Loucy (cell line): ENCODE measurements at regions not wholly inside any gene's neighbourhood (a gene's known extent, or its start where the extent isn't known, plus 50 kb on each side); places are given as distances from the start of the nearest gene placed in this dataset.

Source experiments
- H2AFZ ChIP-seq: fragments of 200-600 bp; sonication (generic); 2 replicates; pipeline ENCODE4 v1.6.0; 2016; ENCODE audit warnings: antibody characterized with exemption, mild to moderate bottlenecking, low read length, moderate library complexity
- H3F3A ChIP-seq: fragments of 200-600 bp; 2 replicates; pipeline ENCODE4 v1.6.0; 2016; ENCODE audit warnings: antibody characterized with exemption, low read depth, mild to moderate bottlenecking
- H3K27me3 ChIP-seq: fragments of 200-600 bp; sonication (generic); 2 replicates; pipeline ENCODE4 v1.6.1; 2014; ENCODE audit warnings: low read length, mild to moderate bottlenecking; ENCODE audit not compliant: insufficient read depth, poor library complexity, severe bottlenecking
- H3K36me3 ChIP-seq: fragments of 200-600 bp; sonication (generic); 2 replicates; pipeline ENCODE4 v1.6.1; 2016; ENCODE audit warnings: low read length; ENCODE audit not compliant: insufficient read depth
- H3K4me1 ChIP-seq: fragments of 200-600 bp; sonication (generic); 2 replicates; pipeline ENCODE4 v1.5.1; 2014; ENCODE audit warnings: low read length, mild to moderate bottlenecking; ENCODE audit not compliant: insufficient read depth, poor library complexity, severe bottlenecking
- H3K4me2 ChIP-seq: fragments of 200-600 bp; sonication (generic); 2 replicates; pipeline ENCODE4 v1.6.0; 2014; ENCODE audit warnings: antibody characterized with exemption, low read length, low read depth, mild to moderate bottlenecking; ENCODE audit not compliant: poor library complexity, severe bottlenecking
- H3K4me3 ChIP-seq: fragments of 200-600 bp; sonication (generic); 2 replicates; pipeline ENCODE4 v1.5.1; 2014; ENCODE audit warnings: low read length, mild to moderate bottlenecking, mixed read lengths; ENCODE audit not compliant: poor library complexity, severe bottlenecking
- H3K79me2 ChIP-seq: fragments of 200-600 bp; sonication (generic); 2 replicates; pipeline ENCODE4 v1.6.1; 2014; ENCODE audit warnings: low read length; ENCODE audit not compliant: insufficient read depth
- H3K9ac ChIP-seq: fragments of 200-600 bp; sonication (generic); 2 replicates; pipeline ENCODE4 v1.6.0; 2014; ENCODE audit warnings: mild to moderate bottlenecking, low read depth, low read length, moderate library complexity; ENCODE audit not compliant: poor library complexity, severe bottlenecking
- H3K9me2 ChIP-seq: fragments of 200-600 bp; sonication (generic); replicated peaks from 2 replicates; pipeline ENCODE4 v1.6.1; 2016; ENCODE audit warnings: low read depth, low read length, mixed read lengths
- H3K9me3 ChIP-seq: fragments of 200-600 bp; sonication (generic); 2 replicates; pipeline ENCODE4 v1.6.1; 2014; ENCODE audit warnings: mild to moderate bottlenecking, antibody characterized with exemption, low read length, low read depth; ENCODE audit not compliant: insufficient read depth
- H4K20me1 ChIP-seq: fragments of 200-600 bp; sonication (generic); 2 replicates; pipeline ENCODE4 v1.6.0; 2014; ENCODE audit warnings: antibody characterized with exemption, low read length, mild to moderate bottlenecking; ENCODE audit not compliant: insufficient read depth, poor library complexity, severe bottlenecking
- EZH2phosphoT487 ChIP-seq: fragments of 200-600 bp; IDR thresholded peaks from 2 replicates; pipeline ENCODE4 v1.6.1; 2018; ENCODE audit warnings: antibody characterized with exemption, mild to moderate bottlenecking, moderate library complexity, borderline replicate concordance
- TF ChIP-seq, protein P1 (sequence below): fragments of 200-600 bp; sonication (generic); conservative IDR thresholded peaks from 2 replicates; pipeline ENCODE4 v1.5.1; 2014; ENCODE audit warnings: mild to moderate bottlenecking, antibody characterized with exemption, low read length

DNA sequence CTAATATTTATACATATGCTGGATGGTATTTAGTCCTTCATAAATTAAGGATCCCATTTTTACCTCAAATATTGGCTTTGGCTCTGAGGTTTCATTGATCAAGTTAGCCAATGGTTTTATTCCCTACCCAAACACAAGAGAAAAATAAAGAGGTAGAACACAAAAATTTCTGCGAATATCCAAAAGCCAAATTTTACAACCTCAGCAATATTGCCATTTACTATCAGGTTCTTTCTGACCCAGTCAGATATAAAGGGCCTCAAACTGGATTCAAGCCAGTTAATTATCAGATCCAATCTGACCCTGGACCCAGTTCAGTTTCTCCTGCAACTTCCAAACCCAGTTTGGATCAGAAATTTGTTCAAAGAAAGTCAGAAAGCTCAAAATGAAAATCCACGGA, 998.1 kb downstream of the SI start:
- Histone ChIP-seq H3K9me2 (no peaks in the 10 kb centered on the region), H3K9ac (no peak overlapping the region), H3K9me3 (no peaks in the 10 kb centered on the region), H3K4me1 (no peaks in the 10 kb centered on the region), H3F3A (no peaks in the 10 kb centered on the region), H2AFZ (no peak overlapping the region), H4K20me1 (no peaks in the 10 kb centered on the region), H3K4me3 (no peak overlapping the region), H3K27me3 (no peaks in the 10 kb centered on the region), H3K4me2 (no peak overlapping the region), H3K79me2 (no peaks in the 10 kb centered on the region), H3K36me3 (no peaks in the 10 kb centered on the region)
- TF ChIP-seq, protein P1, sequence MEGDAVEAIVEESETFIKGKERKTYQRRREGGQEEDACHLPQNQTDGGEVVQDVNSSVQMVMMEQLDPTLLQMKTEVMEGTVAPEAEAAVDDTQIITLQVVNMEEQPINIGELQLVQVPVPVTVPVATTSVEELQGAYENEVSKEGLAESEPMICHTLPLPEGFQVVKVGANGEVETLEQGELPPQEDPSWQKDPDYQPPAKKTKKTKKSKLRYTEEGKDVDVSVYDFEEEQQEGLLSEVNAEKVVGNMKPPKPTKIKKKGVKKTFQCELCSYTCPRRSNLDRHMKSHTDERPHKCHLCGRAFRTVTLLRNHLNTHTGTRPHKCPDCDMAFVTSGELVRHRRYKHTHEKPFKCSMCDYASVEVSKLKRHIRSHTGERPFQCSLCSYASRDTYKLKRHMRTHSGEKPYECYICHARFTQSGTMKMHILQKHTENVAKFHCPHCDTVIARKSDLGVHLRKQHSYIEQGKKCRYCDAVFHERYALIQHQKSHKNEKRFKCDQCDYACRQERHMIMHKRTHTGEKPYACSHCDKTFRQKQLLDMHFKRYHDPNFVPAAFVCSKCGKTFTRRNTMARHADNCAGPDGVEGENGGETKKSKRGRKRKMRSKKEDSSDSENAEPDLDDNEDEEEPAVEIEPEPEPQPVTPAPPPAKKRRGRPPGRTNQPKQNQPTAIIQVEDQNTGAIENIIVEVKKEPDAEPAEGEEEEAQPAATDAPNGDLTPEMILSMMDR, result no peak
- TF ChIP-seq EZH2phosphoT487, result no peak

DNA sequence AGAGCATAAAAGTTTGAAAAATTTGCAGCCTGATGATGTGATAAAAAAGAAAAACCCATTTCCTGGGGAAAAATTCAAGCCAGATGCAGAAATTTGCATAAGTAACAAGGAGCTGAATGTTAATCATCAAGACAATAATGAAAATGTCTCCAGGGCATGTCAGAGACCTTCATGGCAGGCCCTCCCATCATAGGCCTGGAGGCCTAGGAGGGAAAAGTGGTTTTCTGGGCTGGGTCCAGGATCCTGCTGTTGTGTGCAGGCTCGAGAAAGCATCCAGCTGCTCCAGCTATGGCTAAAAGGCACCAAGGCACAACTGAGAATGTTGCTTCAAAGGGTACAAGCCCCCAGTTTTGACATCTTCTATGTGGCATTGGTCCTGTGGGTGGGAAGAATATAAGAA, 1014.0 kb downstream of the SI start:
- no peaks in the 10 kb centered on the region for H4K20me1 ChIP-seq
- no peaks in the 10 kb centered on the region for H3K9me3 ChIP-seq
- H3K79me2 ChIP-seq, result no peaks in the 10 kb centered on the region
- no peak overlapping the region for H3K9ac ChIP-seq
- no peak overlapping the region for H3K4me3 ChIP-seq
- no peaks in the 10 kb centered on the region for H3K4me1 ChIP-seq
- no peaks in the 10 kb centered on the region for H3K27me3 ChIP-seq
- TF ChIP-seq EZH2phosphoT487, result no peak
- TF ChIP-seq, protein P1, result no peak
- no peak overlapping the region for H3K4me2 ChIP-seq
- H3K36me3 ChIP-seq, result no peaks in the 10 kb centered on the region
- H2AFZ ChIP-seq, result no peak overlapping the region
- no peaks in the 10 kb centered on the region for H3K9me2 ChIP-seq
- no peaks in the 10 kb centered on the region for H3F3A ChIP-seq

DNA sequence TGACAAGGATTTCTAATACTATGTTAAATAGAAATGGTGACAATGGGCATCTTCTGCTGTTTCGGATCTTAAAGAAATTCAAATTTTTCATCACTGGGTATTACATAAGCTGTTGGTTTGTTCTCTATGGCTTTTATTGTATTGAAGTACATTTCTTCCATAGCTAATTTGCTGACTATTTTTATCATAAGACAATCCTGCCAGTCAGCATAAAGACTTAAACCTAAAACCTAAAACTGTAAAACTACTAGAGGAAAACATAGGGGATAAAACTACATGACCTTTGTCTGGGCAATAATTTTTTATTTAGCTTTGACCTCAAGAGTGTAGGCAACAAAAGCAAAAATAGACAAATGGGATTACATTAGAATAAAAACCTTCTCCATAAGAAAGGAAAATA, 1017.4 kb downstream of the SI start:
- no peak for TF ChIP-seq EZH2phosphoT487
- TF ChIP-seq, protein P1, result no peak
- Histone ChIP-seq H2AFZ (no peak overlapping the region), H3K79me2 (no peaks in the 10 kb centered on the region), H4K20me1 (no peaks in the 10 kb centered on the region), H3K27me3 (no peaks in the 10 kb centered on the region), H3K9me3 (no peaks in the 10 kb centered on the region), H3K4me1 (no peaks in the 10 kb centered on the region), H3K36me3 (no peaks in the 10 kb centered on the region), H3K4me2 (no peak overlapping the region), H3K9ac (no peak overlapping the region), H3F3A (no peaks in the 10 kb centered on the region), H3K4me3 (no peak overlapping the region), H3K9me2 (no peaks in the 10 kb centered on the region)
